ENCODE measurements at regions not wholly inside any gene's neighbourhood (a gene's known extent, or its start where the extent isn't known, plus 50 kb on each side); places are given as distances from the start of the nearest gene placed in this dataset.
A peak's percentile ranks its signal among the peaks of the same experiment; 100 is the strongest.

DNA sequence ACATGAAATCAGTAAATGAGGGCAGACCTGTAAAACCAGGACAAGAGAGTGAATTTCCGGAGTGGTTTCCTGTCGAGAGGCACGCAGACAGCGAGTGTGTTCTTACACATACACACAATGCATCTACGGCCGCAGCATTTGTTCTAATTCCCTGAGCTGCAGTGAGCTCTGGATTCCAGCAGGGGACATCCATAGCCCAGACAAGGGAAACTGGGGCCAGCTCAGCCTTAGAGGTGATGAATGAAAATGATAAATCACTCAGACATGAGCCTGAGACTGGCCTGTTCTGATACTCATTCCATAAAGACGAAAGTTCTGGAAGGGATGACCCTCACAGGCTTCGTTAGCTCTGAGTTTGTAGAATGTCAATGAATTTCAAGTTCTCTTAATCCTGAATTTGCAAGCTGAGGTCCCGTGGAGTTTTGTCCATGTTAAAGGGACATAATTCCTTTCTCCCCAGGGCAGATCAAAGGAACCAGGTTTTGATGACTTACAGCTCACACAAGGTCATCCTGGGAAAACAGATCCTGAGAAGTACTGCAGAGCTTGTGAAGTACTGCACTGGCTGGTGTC, 207.9 kb upstream of the C1orf87 start:
- no peak for TF ChIP-seq ZNF565 (CRISPR knock-in tag; conservative IDR thresholded peaks at IDR 0.05; ENCODE audit: low read depth)
- no peak for TF ChIP-seq ARNTL (CRISPR knock-in tag; IDR thresholded peaks at IDR 0.05; ENCODE audit: borderline replicate concordance, low read depth)
- TF ChIP-seq ZFP3 (CRISPR knock-in tag; IDR thresholded peaks at IDR 0.05), result no peak
- peak; percentile 31; the same call in 1 of the 2 replicates for TF ChIP-seq SNAI2 (CRISPR knock-in tag; IDR thresholded peaks at IDR 0.05)
- TF ChIP-seq TOX (CRISPR knock-in tag; IDR thresholded peaks at IDR 0.05; ENCODE audit: borderline replicate concordance), result no peak
- no peak for TF ChIP-seq PPARA (CRISPR knock-in tag; IDR thresholded peaks at IDR 0.05; ENCODE audit: borderline replicate concordance)
- no peak for TF ChIP-seq ZNF70 (CRISPR knock-in tag; IDR thresholded peaks at IDR 0.05)
